OCI-LY1 (cell line): ENCODE measurements at regions not wholly inside any gene's neighbourhood (a gene's known extent, or its start where the extent isn't known, plus 50 kb on each side); places are given as distances from the start of the nearest gene placed in this dataset.

ENCODE experiments used
- H2AFZ ChIP-seq: fragments of 200-600 bp; sonication (generic), shearing (Covaris generic); 2 replicates; pipeline ENCODE4 v1.6.0; 2014; ENCODE audit warnings: antibody characterized with exemption, mild to moderate bottlenecking, low read length
- H3F3A ChIP-seq: fragments of 200-600 bp; sonication (generic), shearing (Covaris generic); 2 replicates; pipeline ENCODE4 v1.6.0; 2014; ENCODE audit warnings: mild to moderate bottlenecking, antibody characterized with exemption, low read length, moderate library complexity; ENCODE audit not compliant: insufficient read depth
- H3K27ac ChIP-seq: fragments of 200-600 bp; sonication (generic); 2 replicates; pipeline ENCODE4 v1.5.1; 2014; ENCODE audit warnings: low read length, mixed run types, mild to moderate bottlenecking, low read depth; ENCODE audit not compliant: poor library complexity, severe bottlenecking
- H3K27me3 ChIP-seq: fragments of 200-600 bp; sonication (generic); 2 replicates; pipeline ENCODE4 v1.6.0; 2014; ENCODE audit warnings: antibody characterized with exemption, mild to moderate bottlenecking, low read length, moderate library complexity; ENCODE audit not compliant: insufficient read depth
- H3K36me3 ChIP-seq: fragments of 200-600 bp; sonication (generic); 2 replicates; pipeline ENCODE4 v1.6.1; 2014; ENCODE audit warnings: mild to moderate bottlenecking, antibody characterized with exemption, low read length, moderate library complexity, mixed read lengths; ENCODE audit not compliant: insufficient read depth
- H3K4me1 ChIP-seq: fragments of 200-600 bp; sonication (generic); 2 replicates; pipeline ENCODE4 v1.5.1; 2014; ENCODE audit warnings: mild to moderate bottlenecking, low read length, moderate library complexity; ENCODE audit not compliant: insufficient read depth, severe bottlenecking
- H3K4me2 ChIP-seq: fragments of 200-600 bp; sonication (generic), shearing (Covaris generic); 2 replicates; pipeline ENCODE4 v1.6.1; 2014; ENCODE audit warnings: low read length
- H3K4me3 ChIP-seq: fragments of 200-600 bp; sonication (generic); 2 replicates; pipeline ENCODE4 v1.5.1; 2014; ENCODE audit warnings: low read length, low read depth, mild to moderate bottlenecking, mixed read lengths; ENCODE audit not compliant: poor library complexity, severe bottlenecking
- H3K79me2 ChIP-seq: fragments of 200-600 bp; shearing (Covaris generic); 2 replicates; pipeline ENCODE4 v1.6.1; 2016; ENCODE audit warnings: mixed run types, low read length, mixed read lengths; ENCODE audit not compliant: insufficient read depth
- H3K9ac ChIP-seq: fragments of 200-600 bp; sonication (generic), shearing (Covaris generic); 2 replicates; pipeline ENCODE4 v1.6.1; 2014; ENCODE audit warnings: mild to moderate bottlenecking, low read length, mixed read lengths
- H3K9me2 ChIP-seq: fragments of 200-600 bp; sonication (generic), shearing (Covaris generic); 2 replicates; pipeline ENCODE4 v1.6.1; 2014; ENCODE audit warnings: low read depth, mild to moderate bottlenecking, low read length, mixed read lengths
- H3K9me3 ChIP-seq: fragments of 200-600 bp; shearing (Covaris generic); 2 replicates; pipeline ENCODE4 v1.6.1; 2014; ENCODE audit warnings: low read length, mixed read lengths
- H4K20me1 ChIP-seq: fragments of 200-600 bp; sonication (generic), shearing (Covaris generic); 2 replicates; pipeline ENCODE4 v1.6.0; 2016; ENCODE audit warnings: mild to moderate bottlenecking, low read length; ENCODE audit not compliant: insufficient read depth
- CTCF ChIP-seq: fragments of 200-600 bp; sonication (generic), shearing (Covaris generic); IDR thresholded peaks from 2 replicates; pipeline ENCODE4 v1.5.1; 2017; ENCODE audit warnings: mild to moderate bottlenecking, antibody characterized with exemption, low read length, moderate library complexity, mixed read lengths
- EZH2 ChIP-seq: fragments of 200-600 bp; sonication (generic), shearing (Covaris generic); IDR thresholded peaks from 2 replicates; pipeline ENCODE4 v1.8.0; 2017; ENCODE audit warnings: borderline replicate concordance, mixed run types, mild to moderate bottlenecking, antibody characterized with exemption, low read length, moderate library complexity, mixed read lengths

- no peaks in the 10 kb centered on the region for H3K27me3 ChIP-seq
- TF ChIP-seq CTCF (no peak), EZH2 (no peak)
- no peaks in the 10 kb centered on the region for H3K9me2 ChIP-seq
- no peaks in the 10 kb centered on the region for H3K9me3 ChIP-seq
- no peaks in the 10 kb centered on the region for H3K36me3 ChIP-seq
- no peak overlapping the region for H3K27ac ChIP-seq
- no peak overlapping the region for H3K4me3 ChIP-seq
- H2AFZ ChIP-seq, result no peak overlapping the region
- H3F3A ChIP-seq, result no peaks in the 10 kb centered on the region
- H3K79me2 ChIP-seq, result no peaks in the 10 kb centered on the region
- H3K9ac ChIP-seq, result no peak overlapping the region
- no peaks in the 10 kb centered on the region for H4K20me1 ChIP-seq
- no peak overlapping the region for H3K4me2 ChIP-seq
- H3K4me1 ChIP-seq, result no peaks in the 10 kb centered on the region
These were observed 740.1 kb upstream of the FAM174A start for GRCh38 chr5:99795031-99795430.

GRCh38 chr5:99788482-99788881 is 746.7 kb upstream of the FAM174A start:
- Histone ChIP-seq H3K9me2 (no peaks in the 10 kb centered on the region), H4K20me1 (no peaks in the 10 kb centered on the region), H3K9ac (no peak overlapping the region), H3K4me1 (no peaks in the 10 kb centered on the region), H2AFZ (no peak overlapping the region), H3K27ac (no peak overlapping the region), H3K4me3 (no peak overlapping the region), H3K79me2 (no peaks in the 10 kb centered on the region), H3K27me3 (no peaks in the 10 kb centered on the region), H3K9me3 (no peaks in the 10 kb centered on the region), H3F3A (no peaks in the 10 kb centered on the region), H3K4me2 (no peak overlapping the region), H3K36me3 (no peaks in the 10 kb centered on the region)
- TF ChIP-seq EZH2 (no peak), CTCF (no peak)

- Histone ChIP-seq H3K27ac (no peak overlapping the region), H3K9me3 (no peaks in the 10 kb centered on the region), H3K4me1 (no peaks in the 10 kb centered on the region), H3K36me3 (no peaks in the 10 kb centered on the region), H3K4me2 (no peak overlapping the region), H3K9ac (no peak overlapping the region), H3K9me2 (no peaks in the 10 kb centered on the region), H2AFZ (no peak overlapping the region), H3K27me3 (no peaks in the 10 kb centered on the region), H3K79me2 (no peaks in the 10 kb centered on the region), H4K20me1 (no peaks in the 10 kb centered on the region), H3F3A (no peaks in the 10 kb centered on the region), H3K4me3 (no peak overlapping the region)
- TF ChIP-seq EZH2 (no peak), CTCF (no peak)
These were observed 760.0 kb upstream of the FAM174A start for GRCh38 chr5:99775189-99775588.
